Natural killer cell treated with Interleukin-12 subunit alpha and Interleukin-12 subunit beta and Interleukin-15 and Interleukin-18, amount 100 ng/mL, for 72 hours (primary cell): ENCODE measurements at regions not wholly inside any gene's neighbourhood (a gene's known extent, or its start where the extent isn't known, plus 50 kb on each side); places are given as distances from the start of the nearest gene placed in this dataset.

Experiments used
- ATAC-seq, 2 donors: fragments of 150-1000 bp; cut with Tn5 transposase in 1 of 2; sonication (Bioruptor Pico), chemical (Tn5 transposase) in 1 of 2; 2 replicates each; pipeline ENCODE4 v1.10.0; 2021
- DNase-seq: peaks from one replicate; pipeline ENCODE4 v3.0.0; 2022; ENCODE audit warnings: low spot score
- H3K27ac Mint-ChIP-seq, 2 donors: 1 replicate in 1 of 2; 2 replicates in 1 of 2; pipeline ENCODE4 v1.8.0; 2022; ENCODE audit warnings: mixed read lengths in 2 of 2, mild to moderate bottlenecking in 1 of 2, moderate library complexity in 1 of 2
- H3K27me3 Mint-ChIP-seq, 2 donors: 1 replicate in 1 of 2; 2 replicates in 1 of 2; pipeline ENCODE4 v1.8.0; 2022; ENCODE audit warnings: mixed read lengths in 2 of 2
- H3K36me3 Mint-ChIP-seq: one replicate; pipeline ENCODE4 v1.8.0; 2022; ENCODE audit warnings: mixed read lengths
- H3K4me1 Mint-ChIP-seq, 2 donors: 1 replicate in 1 of 2; 2 replicates in 1 of 2; pipeline ENCODE4 v1.8.0; 2022; ENCODE audit warnings: low read depth in 2 of 2, mixed read lengths in 2 of 2, mild to moderate bottlenecking in 1 of 2
- H3K4me3 Mint-ChIP-seq: one replicate; pipeline ENCODE4 v1.8.0; 2022; ENCODE audit warnings: mixed read lengths
- H3K9me3 Mint-ChIP-seq: 2 replicates; pipeline ENCODE4 v1.8.0; 2022; ENCODE audit warnings: mixed read lengths

GRCh38 chr12:131370321-131370720, 340.6 kb upstream of the SFSWAP start:
- ATAC-seq (no peak), DNase-seq (no peak)
- H3K36me3 Mint-ChIP-seq, result no peaks in the 10 kb centered on the region
- no peak overlapping the region for H3K27ac Mint-ChIP-seq
- no peaks in the 10 kb centered on the region for H3K4me1 Mint-ChIP-seq
- peaks cover 0 to 2% of the 10 kb centered on the region in 2 donors for H3K27me3 Mint-ChIP-seq
- H3K4me3 Mint-ChIP-seq, result no peak overlapping the region
- no peaks in the 10 kb centered on the region for H3K9me3 Mint-ChIP-seq

GRCh38 chr12:131370791-131371347, 340.0 kb upstream of the SFSWAP start:
- no peaks in the 10 kb centered on the region for H3K4me1 Mint-ChIP-seq
- H3K9me3 Mint-ChIP-seq, result no peaks in the 10 kb centered on the region
- H3K27ac Mint-ChIP-seq, result no peak overlapping the region
- H3K36me3 Mint-ChIP-seq, result no peaks in the 10 kb centered on the region
- peaks cover 0 to 2% of the 10 kb centered on the region in 2 donors for H3K27me3 Mint-ChIP-seq
- no peak overlapping the region for H3K4me3 Mint-ChIP-seq
- ATAC-seq (no peak), DNase-seq (no peak)

GRCh38 chr12:131371401-131372170, 339.3 kb upstream of the SFSWAP start:
- no peak for ATAC-seq
- Mint-ChIP-seq H3K4me3 (no peak overlapping the region), H3K27ac (no peak overlapping the region), H3K9me3 (no peaks in the 10 kb centered on the region), H3K36me3 (no peaks in the 10 kb centered on the region), H3K4me1 (no peaks in the 10 kb centered on the region), H3K27me3 (peaks cover 0 to 2% of the 10 kb centered on the region in 2 donors)
- DNase-seq, result no peak

- Mint-ChIP-seq H3K4me1 (no peaks in the 10 kb centered on the region), H3K27ac (no peak overlapping the region), H3K27me3 (peaks cover 0 to 2% of the 10 kb centered on the region in 2 donors), H3K36me3 (no peaks in the 10 kb centered on the region), H3K4me3 (no peak overlapping the region), H3K9me3 (no peaks in the 10 kb centered on the region)
- DNase-seq (no peak), ATAC-seq (no peak)
Observed at GRCh38 chr12:131372171-131372475, 338.8 kb upstream of the SFSWAP start.

GRCh38 chr12:131372706-131373195, 338.1 kb upstream of the SFSWAP start:
- Mint-ChIP-seq H3K4me1 (no peaks in the 10 kb centered on the region), H3K27me3 (peaks cover 0 to 2% of the 10 kb centered on the region in 2 donors), H3K4me3 (no peak overlapping the region), H3K27ac (no peak overlapping the region), H3K36me3 (no peaks in the 10 kb centered on the region), H3K9me3 (no peaks in the 10 kb centered on the region)
- no peak for DNase-seq
- no peak for ATAC-seq

GRCh38 chr12:131375261-131375971, 335.5 kb upstream of the SFSWAP start:
- Mint-ChIP-seq H3K27ac (no peak overlapping the region), H3K36me3 (no peaks in the 10 kb centered on the region), H3K4me1 (no peaks in the 10 kb centered on the region), H3K9me3 (no peaks in the 10 kb centered on the region), H3K27me3 (peaks cover 0 to 4% of the 10 kb centered on the region in 2 donors), H3K4me3 (no peak overlapping the region)
- ATAC-seq (no peak), DNase-seq (no peak)

- DNase-seq (no peak), ATAC-seq (no peak)
- Mint-ChIP-seq H3K36me3 (no peaks in the 10 kb centered on the region), H3K9me3 (no peaks in the 10 kb centered on the region), H3K4me3 (no peak overlapping the region), H3K27me3 (peaks cover 0 to 4% of the 10 kb centered on the region in 2 donors), H3K27ac (no peak overlapping the region), H3K4me1 (no peaks in the 10 kb centered on the region)
Observed at GRCh38 chr12:131375972-131376345, 334.9 kb upstream of the SFSWAP start.

- Mint-ChIP-seq H3K4me3 (no peak overlapping the region), H3K36me3 (no peaks in the 10 kb centered on the region), H3K27me3 (peaks cover 0 to 2% of the 10 kb centered on the region in 2 donors), H3K27ac (no peak overlapping the region), H3K9me3 (no peaks in the 10 kb centered on the region), H3K4me1 (no peaks in the 10 kb centered on the region)
- ATAC-seq, result no peak
- DNase-seq, result no peak
Observed at GRCh38 chr12:131378176-131378842, 332.6 kb upstream of the SFSWAP start.

GRCh38 chr12:131378861-131379665, 331.8 kb upstream of the SFSWAP start:
- H3K9me3 Mint-ChIP-seq, result no peaks in the 10 kb centered on the region
- peaks cover 0 to 2% of the 10 kb centered on the region in 2 donors for H3K27me3 Mint-ChIP-seq
- no peaks in the 10 kb centered on the region for H3K4me1 Mint-ChIP-seq
- no peak overlapping the region for H3K27ac Mint-ChIP-seq
- ATAC-seq (no peak), DNase-seq (no peak)
- H3K4me3 Mint-ChIP-seq, result no peak overlapping the region
- no peaks in the 10 kb centered on the region for H3K36me3 Mint-ChIP-seq

- Mint-ChIP-seq H3K36me3 (no peaks in the 10 kb centered on the region), H3K27ac (no peak overlapping the region), H3K9me3 (no peaks in the 10 kb centered on the region), H3K4me3 (no peak overlapping the region), H3K4me1 (no peaks in the 10 kb centered on the region), H3K27me3 (peaks cover 0 to 2% of the 10 kb centered on the region in 2 donors)
- DNase-seq, result no peak
- no peak for ATAC-seq
Observed at GRCh38 chr12:131379738-131380137, 331.2 kb upstream of the SFSWAP start.

GRCh38 chr12:131380220-131380964, 330.5 kb upstream of the SFSWAP start:
- no peak overlapping the region for H3K4me3 Mint-ChIP-seq
- DNase-seq (no peak), ATAC-seq (no peak)
- H3K36me3 Mint-ChIP-seq, result no peaks in the 10 kb centered on the region
- H3K27me3 Mint-ChIP-seq, result peaks cover 0 to 2% of the 10 kb centered on the region in 2 donors
- no peaks in the 10 kb centered on the region for H3K9me3 Mint-ChIP-seq
- no peaks in the 10 kb centered on the region for H3K4me1 Mint-ChIP-seq
- H3K27ac Mint-ChIP-seq, result no peak overlapping the region

- Mint-ChIP-seq H3K36me3 (no peaks in the 10 kb centered on the region), H3K27ac (no peak overlapping the region), H3K9me3 (no peaks in the 10 kb centered on the region), H3K27me3 (peaks cover 0 to 2% of the 10 kb centered on the region in 2 donors), H3K4me1 (no peaks in the 10 kb centered on the region), H3K4me3 (no peak overlapping the region)
- ATAC-seq (peak in 1 of 2 donors; percentile 24), DNase-seq (no peak)
Observed at GRCh38 chr12:131380965-131381705, 329.8 kb upstream of the SFSWAP start.
